ENCODE measurements at regions not wholly inside any gene's neighbourhood (a gene's known extent, or its start where the extent isn't known, plus 50 kb on each side); places are given as distances from the start of the nearest gene placed in this dataset.

- no peak for ATAC-seq
- peak; percentile 17; the same call in 1 of the 2 replicates for TF ChIP-seq ISL1 (CRISPR knock-in tag; IDR thresholded peaks at IDR 0.05)
- TF ChIP-seq ZFP30 (CRISPR knock-in tag; IDR thresholded peaks at IDR 0.05): no peak
These were observed 143.5 kb upstream of the MMADHC start for GRCh38 chr2:149731079-149731478.

- ATAC-seq: peak; percentile 53
- TF ChIP-seq ZFP3 (CRISPR knock-in tag; IDR thresholded peaks at IDR 0.05): 0 out of 2 replicates have a peak, but pooled peaks have one; percentile 36
- peak; percentile 97 for TF ChIP-seq ISL1 (CRISPR knock-in tag; IDR thresholded peaks at IDR 0.05)
- TF ChIP-seq ZC3H10 (CRISPR knock-in tag; IDR thresholded peaks at IDR 0.05): no peak
- TF ChIP-seq OSR1 (CRISPR knock-in tag; IDR thresholded peaks at IDR 0.05): no peak
- TF ChIP-seq BACH2 (CRISPR knock-in tag; IDR thresholded peaks at IDR 0.05; ENCODE audit: borderline replicate concordance): no peak
- no peak for TF ChIP-seq TSHZ2 (CRISPR knock-in tag; IDR thresholded peaks at IDR 0.05)
- TF ChIP-seq SNAI2 (CRISPR knock-in tag; IDR thresholded peaks at IDR 0.05): peak; percentile 76; the same call in 1 of the 2 replicates
- peak; percentile 59; the same call in 1 of the 2 replicates for TF ChIP-seq POU6F1 (CRISPR knock-in tag; IDR thresholded peaks at IDR 0.05; ENCODE audit: borderline replicate concordance, low read depth)
- TF ChIP-seq, protein P1, sequence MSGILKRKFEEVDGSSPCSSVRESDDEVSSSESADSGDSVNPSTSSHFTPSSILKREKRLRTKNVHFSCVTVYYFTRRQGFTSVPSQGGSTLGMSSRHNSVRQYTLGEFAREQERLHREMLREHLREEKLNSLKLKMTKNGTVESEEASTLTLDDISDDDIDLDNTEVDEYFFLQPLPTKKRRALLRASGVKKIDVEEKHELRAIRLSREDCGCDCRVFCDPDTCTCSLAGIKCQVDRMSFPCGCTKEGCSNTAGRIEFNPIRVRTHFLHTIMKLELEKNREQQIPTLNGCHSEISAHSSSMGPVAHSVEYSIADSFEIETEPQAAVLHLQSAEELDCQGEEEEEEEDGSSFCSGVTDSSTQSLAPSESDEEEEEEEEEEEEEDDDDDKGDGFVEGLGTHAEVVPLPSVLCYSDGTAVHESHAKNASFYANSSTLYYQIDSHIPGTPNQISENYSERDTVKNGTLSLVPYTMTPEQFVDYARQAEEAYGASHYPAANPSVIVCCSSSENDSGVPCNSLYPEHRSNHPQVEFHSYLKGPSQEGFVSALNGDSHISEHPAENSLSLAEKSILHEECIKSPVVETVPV (CRISPR knock-in tag; IDR thresholded peaks at IDR 0.05): no peak
- no peak for TF ChIP-seq RARB (CRISPR knock-in tag; IDR thresholded peaks at IDR 0.05)
- TF ChIP-seq, protein P2, sequence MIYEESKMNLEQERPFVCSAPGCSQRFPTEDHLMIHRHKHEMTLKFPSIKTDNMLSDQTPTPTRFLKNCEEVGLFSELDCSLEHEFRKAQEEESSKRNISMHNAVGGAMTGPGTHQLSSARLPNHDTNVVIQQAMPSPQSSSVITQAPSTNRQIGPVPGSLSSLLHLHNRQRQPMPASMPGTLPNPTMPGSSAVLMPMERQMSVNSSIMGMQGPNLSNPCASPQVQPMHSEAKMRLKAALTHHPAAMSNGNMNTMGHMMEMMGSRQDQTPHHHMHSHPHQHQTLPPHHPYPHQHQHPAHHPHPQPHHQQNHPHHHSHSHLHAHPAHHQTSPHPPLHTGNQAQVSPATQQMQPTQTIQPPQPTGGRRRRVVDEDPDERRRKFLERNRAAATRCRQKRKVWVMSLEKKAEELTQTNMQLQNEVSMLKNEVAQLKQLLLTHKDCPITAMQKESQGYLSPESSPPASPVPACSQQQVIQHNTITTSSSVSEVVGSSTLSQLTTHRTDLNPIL (CRISPR knock-in tag; IDR thresholded peaks at IDR 0.05; ENCODE audit: low read depth): no peak
- TF ChIP-seq TCF4 (CRISPR knock-in tag; IDR thresholded peaks at IDR 0.05; ENCODE audit: borderline replicate concordance): peak; percentile 45; the same call in 1 of the 2 replicates
- 0 out of 2 replicates have a peak, but pooled peaks have one; percentile 27 for TF ChIP-seq GLIS3 (CRISPR knock-in tag; IDR thresholded peaks at IDR 0.05)
- TF ChIP-seq ARNTL (CRISPR knock-in tag; IDR thresholded peaks at IDR 0.05; ENCODE audit: borderline replicate concordance, low read depth): no peak
- no peak for TF ChIP-seq CSDC2 (CRISPR knock-in tag; IDR thresholded peaks at IDR 0.05)
These were observed 142.0 kb upstream of the MMADHC start for GRCh38 chr2:149729586-149729985.

DNA sequence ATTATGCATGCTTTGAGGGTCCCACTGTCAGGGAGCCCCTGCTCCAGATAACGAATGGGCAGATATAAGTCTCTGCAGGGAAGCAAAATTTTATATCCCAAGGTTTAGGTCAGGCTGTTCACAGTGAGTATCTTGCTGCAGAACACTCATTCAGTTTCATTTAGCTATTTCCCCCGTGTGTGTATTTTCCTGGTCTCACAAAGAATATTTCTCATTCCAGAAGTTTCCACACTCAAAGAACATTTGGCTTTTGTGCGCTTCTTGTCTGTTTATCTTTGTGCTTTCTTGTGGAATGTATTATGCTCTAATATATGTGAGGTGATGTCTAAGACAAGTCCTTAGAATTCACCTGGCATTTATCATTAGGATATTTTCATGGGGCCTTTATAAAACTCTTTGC lies 140.4 kb upstream of the MMADHC start:
- ATAC-seq: no peak
- TF ChIP-seq ZFP30 (CRISPR knock-in tag; IDR thresholded peaks at IDR 0.05): no peak
- no peak for TF ChIP-seq TOX (CRISPR knock-in tag; IDR thresholded peaks at IDR 0.05; ENCODE audit: borderline replicate concordance)
- no peak for TF ChIP-seq ZFP3 (CRISPR knock-in tag; IDR thresholded peaks at IDR 0.05)
- no peak for TF ChIP-seq PPARA (CRISPR knock-in tag; IDR thresholded peaks at IDR 0.05; ENCODE audit: borderline replicate concordance)
- no peak for TF ChIP-seq ESRRG (CRISPR knock-in tag; IDR thresholded peaks at IDR 0.05)

DNA sequence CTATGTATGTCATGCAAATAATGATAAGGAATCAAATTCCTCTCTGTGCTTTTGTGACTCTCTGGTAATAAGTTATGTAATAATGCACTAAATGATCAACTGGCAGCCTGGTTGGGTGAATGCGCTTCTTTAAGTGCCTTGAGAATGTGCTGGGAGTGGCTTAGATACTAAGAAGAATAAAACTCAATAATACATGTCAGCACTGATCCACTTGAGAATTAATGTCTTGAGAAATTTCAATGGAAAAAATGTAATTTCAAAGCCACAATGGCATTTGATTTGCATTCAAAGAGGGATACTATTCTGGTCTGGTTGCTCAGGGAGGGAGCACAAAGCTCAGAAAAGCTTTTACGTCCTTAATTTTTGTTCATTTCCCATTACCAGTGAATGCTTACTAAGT lies 137.7 kb upstream of the MMADHC start:
- TF ChIP-seq TOX (CRISPR knock-in tag; IDR thresholded peaks at IDR 0.05; ENCODE audit: borderline replicate concordance): no peak
- peak; percentile 77 for TF ChIP-seq ISL1 (CRISPR knock-in tag; IDR thresholded peaks at IDR 0.05)
- TF ChIP-seq PPARA (CRISPR knock-in tag; IDR thresholded peaks at IDR 0.05; ENCODE audit: borderline replicate concordance): no peak
- peak; percentile 48 for ATAC-seq

DNA sequence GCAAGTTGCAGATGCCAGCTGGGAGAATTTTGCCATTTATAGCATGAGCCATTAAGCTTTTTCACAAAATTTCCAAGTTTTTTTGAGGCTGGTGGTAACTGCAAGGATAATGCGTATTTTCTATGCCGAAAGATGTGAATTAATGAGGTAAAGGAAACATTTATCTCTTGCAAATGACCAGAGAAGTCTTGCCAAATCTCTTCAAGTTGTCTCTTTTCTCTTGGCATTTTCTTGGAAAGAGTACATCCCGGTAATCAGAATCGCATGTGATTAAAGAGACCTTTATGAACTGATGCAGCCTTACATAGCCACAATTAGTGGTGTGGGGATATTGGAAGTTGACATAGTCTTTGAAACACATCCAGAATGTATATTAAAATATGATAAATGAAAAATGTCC lies 136.5 kb upstream of the MMADHC start:
- TF ChIP-seq TOX (CRISPR knock-in tag; IDR thresholded peaks at IDR 0.05; ENCODE audit: borderline replicate concordance) (0 out of 2 replicates have a peak, but pooled peaks have one; percentile 29), PPARA (CRISPR knock-in tag; IDR thresholded peaks at IDR 0.05; ENCODE audit: borderline replicate concordance) (no peak)
- peak; percentile 43; the same call in 2 of the 3 replicates for ATAC-seq

Data from SK-N-SH treated with all-trans-retinoic acid at 6 μM for 48 hours (cell line).